Left ventricle myocardium inferior (tissue), 1 donor: ENCODE measurements at regions not wholly inside any gene's neighbourhood (a gene's known extent, or its start where the extent isn't known, plus 50 kb on each side); places are given as distances from the start of the nearest gene placed in this dataset.

Experiments
- DNase-seq: peaks from one replicate; pipeline ENCODE4 v3.0.0-alpha.2; 2020
- H3K27ac ChIP-seq: fragments of 200-600 bp; replicated peaks from 2 replicates; pipeline ENCODE4 v1.8.0; 2021
- H3K27me3 ChIP-seq: fragments of 200-600 bp; 2 replicates; pipeline ENCODE4 v1.8.0; 2021; ENCODE audit warnings: low read depth
- H3K36me3 ChIP-seq: fragments of 200-600 bp; 2 replicates; pipeline ENCODE4 v1.8.0; 2021
- H3K4me1 ChIP-seq: fragments of 200-600 bp; 2 replicates; pipeline ENCODE4 v1.8.0; 2021
- H3K4me3 ChIP-seq: fragments of 200-600 bp; 2 replicates; pipeline ENCODE4 v1.8.0; 2021; ENCODE audit warnings: mild to moderate bottlenecking, moderate library complexity
- H3K9me3 ChIP-seq: fragments of 200-600 bp; replicated peaks from 2 replicates; pipeline ENCODE4 v1.8.0; 2021
- intact Hi-C: fragments of 100-400 bp; cut with micrococcal nuclease; formaldehyde crosslinking; loops from one replicate; pipeline ENCODE4 v1.11.0; 2022
- TF ChIP-seq, protein P1 (sequence below): fragments of 200-600 bp; IDR thresholded peaks from 2 replicates; pipeline ENCODE4 v1.8.0; 2021; ENCODE audit warnings: antibody characterized with exemption, mild to moderate bottlenecking, borderline replicate concordance
- donor health status: DM: no; HTN: yes; CAD: no; lungs with severe emphysema.

DNA sequence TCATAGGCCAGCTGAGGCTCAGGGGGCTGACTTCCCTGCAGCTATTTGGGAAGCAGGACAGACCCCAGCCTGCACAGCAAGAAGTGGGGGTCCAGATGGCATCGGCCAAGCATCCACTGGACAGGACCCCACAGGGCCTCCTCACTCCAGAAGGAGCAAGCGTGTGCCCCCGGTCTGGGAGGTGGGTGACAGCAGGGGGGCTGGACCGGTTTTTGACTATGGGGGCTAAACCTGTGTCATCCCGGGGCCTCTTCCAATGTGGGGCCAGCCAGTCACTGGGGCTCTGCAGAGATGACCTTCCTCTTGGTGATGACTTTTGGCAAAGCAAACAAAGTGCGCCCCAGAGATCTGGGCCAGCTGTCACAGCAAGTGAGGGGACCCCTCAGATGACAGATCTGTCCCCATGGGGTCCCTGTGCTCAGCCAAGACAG lies 163.9 kb downstream of the OLFM1 start:
- no peaks in the 10 kb centered on the region for H3K9me3 ChIP-seq
- no peak overlapping the region for H3K27ac ChIP-seq
- TF ChIP-seq, protein P1, sequence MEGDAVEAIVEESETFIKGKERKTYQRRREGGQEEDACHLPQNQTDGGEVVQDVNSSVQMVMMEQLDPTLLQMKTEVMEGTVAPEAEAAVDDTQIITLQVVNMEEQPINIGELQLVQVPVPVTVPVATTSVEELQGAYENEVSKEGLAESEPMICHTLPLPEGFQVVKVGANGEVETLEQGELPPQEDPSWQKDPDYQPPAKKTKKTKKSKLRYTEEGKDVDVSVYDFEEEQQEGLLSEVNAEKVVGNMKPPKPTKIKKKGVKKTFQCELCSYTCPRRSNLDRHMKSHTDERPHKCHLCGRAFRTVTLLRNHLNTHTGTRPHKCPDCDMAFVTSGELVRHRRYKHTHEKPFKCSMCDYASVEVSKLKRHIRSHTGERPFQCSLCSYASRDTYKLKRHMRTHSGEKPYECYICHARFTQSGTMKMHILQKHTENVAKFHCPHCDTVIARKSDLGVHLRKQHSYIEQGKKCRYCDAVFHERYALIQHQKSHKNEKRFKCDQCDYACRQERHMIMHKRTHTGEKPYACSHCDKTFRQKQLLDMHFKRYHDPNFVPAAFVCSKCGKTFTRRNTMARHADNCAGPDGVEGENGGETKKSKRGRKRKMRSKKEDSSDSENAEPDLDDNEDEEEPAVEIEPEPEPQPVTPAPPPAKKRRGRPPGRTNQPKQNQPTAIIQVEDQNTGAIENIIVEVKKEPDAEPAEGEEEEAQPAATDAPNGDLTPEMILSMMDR = no peak
- H3K4me1 ChIP-seq = no peaks in the 10 kb centered on the region
- no peak for DNase-seq
- no peak overlapping the region for H3K4me3 ChIP-seq
- intact Hi-C loops = no loop called here
- H3K36me3 ChIP-seq = no peaks in the 10 kb centered on the region
- H3K27me3 ChIP-seq = peaks cover 96% of the 10 kb centered on the region

- intact Hi-C loops = no loop called here
- no peaks in the 10 kb centered on the region for H3K4me1 ChIP-seq
- H3K27me3 ChIP-seq = peaks cover 96% of the 10 kb centered on the region
- TF ChIP-seq, protein P1 = no peak
- no peaks in the 10 kb centered on the region for H3K9me3 ChIP-seq
- H3K4me3 ChIP-seq = no peak overlapping the region
- no peak overlapping the region for H3K27ac ChIP-seq
- DNase-seq = no peak
- H3K36me3 ChIP-seq = no peaks in the 10 kb centered on the region
Observed at GRCh38 chr9:135251996-135252760, 164.7 kb downstream of the OLFM1 start.

DNA sequence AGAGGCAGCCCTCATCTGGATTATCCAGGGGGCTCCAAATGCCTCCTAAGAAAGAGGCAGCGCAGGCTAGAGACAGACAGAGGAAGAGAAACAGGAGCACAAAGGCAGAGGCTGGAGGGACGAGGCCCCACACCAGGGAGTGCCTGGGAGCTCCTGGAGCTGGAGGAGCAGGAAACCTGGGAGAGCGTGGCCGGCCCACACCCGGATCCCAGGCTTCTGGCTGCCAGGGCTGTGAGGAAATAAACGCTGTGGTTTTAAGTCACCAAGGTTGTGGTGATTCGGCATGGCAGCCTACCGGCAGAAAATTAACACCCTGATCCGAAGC lies 165.5 kb downstream of the OLFM1 start:
- Histone ChIP-seq H3K27me3 (peaks cover 96% of the 10 kb centered on the region), H3K36me3 (no peaks in the 10 kb centered on the region), H3K9me3 (no peaks in the 10 kb centered on the region), H3K4me3 (no peak overlapping the region), H3K27ac (no peak overlapping the region), H3K4me1 (no peaks in the 10 kb centered on the region)
- TF ChIP-seq, protein P1 = no peak
- intact Hi-C loops = no loop called here
- no peak for DNase-seq

GRCh38 chr9:135253305-135254004 lies 166.0 kb downstream of the OLFM1 start:
- TF ChIP-seq, protein P1 = no peak
- intact Hi-C loops = no loop called here
- H3K4me1 ChIP-seq = no peaks in the 10 kb centered on the region
- no peak overlapping the region for H3K4me3 ChIP-seq
- peaks cover 93% of the 10 kb centered on the region for H3K27me3 ChIP-seq
- no peaks in the 10 kb centered on the region for H3K36me3 ChIP-seq
- DNase-seq = no peak
- no peak overlapping the region for H3K27ac ChIP-seq
- no peaks in the 10 kb centered on the region for H3K9me3 ChIP-seq

- peak; percentile 5 for DNase-seq
- H3K9me3 ChIP-seq = no peaks in the 10 kb centered on the region
- peaks cover 84% of the 10 kb centered on the region for H3K27me3 ChIP-seq
- H3K4me1 ChIP-seq = no peaks in the 10 kb centered on the region
- no peak overlapping the region for H3K4me3 ChIP-seq
- no peaks in the 10 kb centered on the region for H3K36me3 ChIP-seq
- no peak overlapping the region for H3K27ac ChIP-seq
- TF ChIP-seq, protein P1 = no peak
- intact Hi-C loops = no loop called here
Observed at GRCh38 chr9:135254176-135255032, 166.9 kb downstream of the OLFM1 start.
